ENCODE measurements at regions not wholly inside any gene's neighbourhood (a gene's known extent, or its start where the extent isn't known, plus 50 kb on each side); places are given as distances from the start of the nearest gene placed in this dataset.
"Not testable (repeated sequence)": the region's sequence is repeated elsewhere in the genome, so short reads cannot be mapped to it uniquely, and the experiment has no call there.

DNA sequence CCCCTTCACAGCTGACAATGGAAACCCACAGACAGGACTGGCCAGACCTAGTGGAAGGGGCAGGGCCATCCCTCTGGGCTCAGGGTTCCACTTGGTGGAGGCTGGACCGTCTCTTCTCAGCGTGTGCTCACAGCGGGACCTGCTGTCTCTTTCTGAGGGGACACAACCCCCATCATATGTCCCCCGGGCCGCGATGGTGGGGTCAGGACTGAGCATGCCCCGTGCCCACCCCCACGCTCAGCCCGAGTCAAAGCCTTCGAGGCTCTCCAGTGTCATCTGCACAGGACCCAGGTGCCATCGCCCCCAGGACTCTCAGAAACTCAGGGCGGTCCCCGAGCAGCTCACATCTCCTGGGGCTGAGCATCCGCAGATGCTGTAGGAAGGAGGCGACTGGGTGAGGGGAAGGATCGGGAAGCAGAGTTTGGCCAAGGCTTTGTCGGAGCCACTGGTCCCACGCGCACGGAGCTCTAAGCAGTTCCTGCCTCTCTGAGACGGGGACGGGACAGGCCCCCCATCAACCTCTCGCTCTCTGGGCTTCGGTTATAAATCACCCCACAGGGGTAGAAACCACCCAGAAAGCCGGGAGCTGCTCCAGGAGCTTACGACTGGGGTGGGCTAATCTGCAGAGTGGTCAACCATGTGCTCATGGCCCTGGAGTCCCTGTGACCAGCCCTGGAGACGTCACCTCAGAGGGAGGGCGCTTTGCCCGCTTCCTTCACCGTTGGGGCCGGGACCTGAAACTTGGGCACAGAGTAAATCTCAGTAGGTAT, 183.4 kb upstream of the SULF2 start:
- DNase-seq (ENCODE audit: low read depth) = no peak
- H3K4me3 ChIP-seq (ENCODE audit: low read depth, low read length) = no peak overlapping the region
- TF ChIP-seq, protein P1, sequence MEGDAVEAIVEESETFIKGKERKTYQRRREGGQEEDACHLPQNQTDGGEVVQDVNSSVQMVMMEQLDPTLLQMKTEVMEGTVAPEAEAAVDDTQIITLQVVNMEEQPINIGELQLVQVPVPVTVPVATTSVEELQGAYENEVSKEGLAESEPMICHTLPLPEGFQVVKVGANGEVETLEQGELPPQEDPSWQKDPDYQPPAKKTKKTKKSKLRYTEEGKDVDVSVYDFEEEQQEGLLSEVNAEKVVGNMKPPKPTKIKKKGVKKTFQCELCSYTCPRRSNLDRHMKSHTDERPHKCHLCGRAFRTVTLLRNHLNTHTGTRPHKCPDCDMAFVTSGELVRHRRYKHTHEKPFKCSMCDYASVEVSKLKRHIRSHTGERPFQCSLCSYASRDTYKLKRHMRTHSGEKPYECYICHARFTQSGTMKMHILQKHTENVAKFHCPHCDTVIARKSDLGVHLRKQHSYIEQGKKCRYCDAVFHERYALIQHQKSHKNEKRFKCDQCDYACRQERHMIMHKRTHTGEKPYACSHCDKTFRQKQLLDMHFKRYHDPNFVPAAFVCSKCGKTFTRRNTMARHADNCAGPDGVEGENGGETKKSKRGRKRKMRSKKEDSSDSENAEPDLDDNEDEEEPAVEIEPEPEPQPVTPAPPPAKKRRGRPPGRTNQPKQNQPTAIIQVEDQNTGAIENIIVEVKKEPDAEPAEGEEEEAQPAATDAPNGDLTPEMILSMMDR (IDR thresholded peaks at IDR 0.05; ENCODE audit: insufficient read depth, low read length) = no peak

DNA sequence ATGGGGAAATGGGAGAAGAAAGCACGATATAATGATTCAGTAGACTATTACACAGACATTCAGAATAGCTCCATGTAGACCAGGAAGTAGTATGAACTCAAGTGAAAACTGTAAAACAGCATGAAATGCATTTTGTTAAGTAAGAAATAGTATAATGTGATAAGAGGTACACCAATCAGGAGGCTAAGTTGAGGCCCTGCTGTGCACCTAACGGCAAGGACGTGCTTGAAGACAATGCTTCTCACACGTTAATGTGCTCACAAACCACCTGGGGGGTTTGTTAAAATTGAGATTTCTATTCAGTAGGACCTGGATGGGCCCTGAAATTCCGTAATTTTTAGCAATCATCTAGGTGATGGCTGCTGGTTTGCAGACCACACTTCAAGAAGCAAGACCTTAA, 178.9 kb upstream of the SULF2 start:
- TF ChIP-seq, protein P1 (IDR thresholded peaks at IDR 0.05; ENCODE audit: insufficient read depth, low read length) = no peak
- no peak overlapping the region for H3K4me3 ChIP-seq (ENCODE audit: low read depth, low read length)
- DNase-seq (ENCODE audit: low read depth) = no peak

DNA sequence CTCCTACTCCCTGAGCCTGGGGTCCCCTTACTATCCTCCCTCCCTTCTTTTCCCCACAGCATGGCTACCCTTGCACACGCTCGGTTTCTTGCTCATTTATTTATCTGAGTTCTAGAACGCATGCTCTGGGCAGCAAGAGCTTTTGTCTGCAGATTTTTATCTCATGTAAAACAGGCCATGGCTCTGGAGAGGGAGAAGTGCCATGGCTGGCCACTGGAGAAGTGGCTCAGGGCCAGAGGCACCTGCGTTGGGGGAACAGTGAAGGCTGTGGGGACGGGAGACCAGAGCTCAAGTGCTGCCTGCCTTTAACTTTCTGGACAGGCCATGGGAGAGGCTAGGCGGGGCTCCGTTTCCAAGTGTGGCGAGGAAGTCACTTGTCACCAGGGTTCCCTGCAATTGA, 177.7 kb upstream of the SULF2 start:
- DNase-seq (ENCODE audit: low read depth) = no peak
- TF ChIP-seq, protein P1 (IDR thresholded peaks at IDR 0.05; ENCODE audit: insufficient read depth, low read length) = no peak
- H3K4me3 ChIP-seq (ENCODE audit: low read depth, low read length) = no peak overlapping the region

DNA sequence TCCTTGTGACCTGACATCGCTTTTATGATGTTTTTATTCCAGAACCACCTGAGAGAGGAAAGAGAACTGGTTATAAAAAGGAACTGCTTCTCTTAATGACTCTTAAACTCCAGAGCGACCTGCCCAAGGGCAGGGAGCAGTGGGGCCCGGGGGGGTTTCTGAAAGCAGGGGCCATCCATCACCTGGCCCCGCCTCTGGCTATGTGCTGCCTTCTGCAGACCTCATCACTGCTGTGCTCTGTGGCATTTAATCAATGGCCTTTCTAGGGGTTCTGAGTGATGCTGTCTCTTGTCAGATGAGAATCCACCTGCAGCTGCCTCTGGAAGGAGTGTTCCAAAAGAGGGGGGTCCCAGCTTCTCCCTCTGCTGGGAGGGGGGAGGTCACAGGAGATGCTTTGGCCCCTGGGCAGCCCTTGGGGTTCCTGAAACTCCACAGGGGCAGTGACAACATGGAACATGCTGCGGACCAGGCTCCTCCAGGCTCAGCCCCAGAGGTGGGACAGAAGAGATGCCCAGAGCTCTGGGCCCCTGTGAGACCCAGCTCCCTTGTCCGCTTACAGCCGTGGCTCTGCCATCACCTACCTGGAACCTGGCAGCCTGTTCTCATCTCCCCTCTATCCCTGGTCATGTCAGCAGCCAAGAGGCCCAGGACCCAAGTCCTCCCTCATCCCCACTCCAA, 177.1 kb upstream of the SULF2 start:
- TF ChIP-seq, protein P1 (IDR thresholded peaks at IDR 0.05; ENCODE audit: insufficient read depth, low read length) = no peak
- no peak overlapping the region for H3K4me3 ChIP-seq (ENCODE audit: low read depth, low read length)
- no peak for DNase-seq (ENCODE audit: low read depth)

DNA sequence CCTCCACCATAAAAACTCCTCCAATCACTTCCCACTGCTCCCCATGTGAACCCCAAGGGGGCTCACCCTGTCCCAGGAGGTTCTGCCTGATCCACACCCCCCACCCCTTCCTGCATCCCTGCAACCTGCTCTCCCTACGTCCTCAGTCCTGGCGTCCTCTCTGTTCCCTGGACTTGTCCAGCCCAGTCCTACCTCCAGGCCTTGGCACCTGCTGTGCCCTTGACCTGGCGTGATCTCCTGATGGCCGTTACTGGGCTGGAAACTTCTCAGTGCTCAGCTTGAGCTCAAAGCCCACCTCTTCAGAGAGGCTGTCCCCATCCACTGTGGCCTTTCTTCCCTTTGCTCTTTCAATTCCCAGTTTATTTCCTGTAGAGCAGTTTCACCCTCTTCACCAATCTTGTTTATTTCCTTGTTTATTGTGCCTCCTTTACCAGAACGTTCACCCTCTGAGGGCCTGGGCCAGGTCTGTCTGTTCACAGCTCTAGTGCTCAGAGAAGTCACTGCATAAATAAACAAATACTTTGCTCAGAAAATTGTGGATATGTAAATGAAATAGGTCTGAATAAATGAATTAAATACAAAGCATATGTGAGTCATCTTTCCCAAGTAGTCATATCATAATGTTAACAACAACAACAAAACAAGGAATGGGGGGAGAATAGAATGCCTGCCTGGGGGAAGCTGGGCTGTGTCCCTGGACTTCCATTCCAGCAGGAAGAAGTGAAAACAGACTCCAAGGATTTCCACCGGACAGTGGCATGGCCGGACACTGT, 175.7 kb upstream of the SULF2 start:
- no peak overlapping the region for H3K4me3 ChIP-seq (ENCODE audit: low read depth, low read length)
- TF ChIP-seq, protein P1 (IDR thresholded peaks at IDR 0.05; ENCODE audit: insufficient read depth, low read length) = no peak
- DNase-seq (ENCODE audit: low read depth) = no peak

DNA sequence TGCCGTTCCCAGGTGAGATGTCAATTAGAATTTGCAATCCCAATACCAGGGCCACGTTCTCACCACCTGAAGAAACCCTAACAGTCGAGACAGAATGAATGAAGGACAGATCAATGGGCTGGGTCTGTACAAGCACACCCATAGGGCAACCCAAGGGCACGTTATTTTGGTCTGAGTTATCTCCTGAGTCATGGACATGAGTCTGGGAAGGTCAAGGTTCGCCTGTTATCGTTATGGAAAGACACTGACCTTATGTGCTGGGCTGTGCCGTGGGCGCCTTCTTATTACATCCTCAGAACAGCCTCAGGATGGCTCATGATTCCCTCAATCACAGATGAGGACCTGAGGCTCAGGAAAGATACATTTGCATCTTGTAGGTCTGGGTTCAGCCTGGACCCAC, 175.0 kb upstream of the SULF2 start:
- H3K4me3 ChIP-seq (ENCODE audit: low read depth, low read length) = no peak overlapping the region
- TF ChIP-seq, protein P1 (IDR thresholded peaks at IDR 0.05; ENCODE audit: insufficient read depth, low read length) = no peak
- no peak for DNase-seq (ENCODE audit: low read depth)

DNA sequence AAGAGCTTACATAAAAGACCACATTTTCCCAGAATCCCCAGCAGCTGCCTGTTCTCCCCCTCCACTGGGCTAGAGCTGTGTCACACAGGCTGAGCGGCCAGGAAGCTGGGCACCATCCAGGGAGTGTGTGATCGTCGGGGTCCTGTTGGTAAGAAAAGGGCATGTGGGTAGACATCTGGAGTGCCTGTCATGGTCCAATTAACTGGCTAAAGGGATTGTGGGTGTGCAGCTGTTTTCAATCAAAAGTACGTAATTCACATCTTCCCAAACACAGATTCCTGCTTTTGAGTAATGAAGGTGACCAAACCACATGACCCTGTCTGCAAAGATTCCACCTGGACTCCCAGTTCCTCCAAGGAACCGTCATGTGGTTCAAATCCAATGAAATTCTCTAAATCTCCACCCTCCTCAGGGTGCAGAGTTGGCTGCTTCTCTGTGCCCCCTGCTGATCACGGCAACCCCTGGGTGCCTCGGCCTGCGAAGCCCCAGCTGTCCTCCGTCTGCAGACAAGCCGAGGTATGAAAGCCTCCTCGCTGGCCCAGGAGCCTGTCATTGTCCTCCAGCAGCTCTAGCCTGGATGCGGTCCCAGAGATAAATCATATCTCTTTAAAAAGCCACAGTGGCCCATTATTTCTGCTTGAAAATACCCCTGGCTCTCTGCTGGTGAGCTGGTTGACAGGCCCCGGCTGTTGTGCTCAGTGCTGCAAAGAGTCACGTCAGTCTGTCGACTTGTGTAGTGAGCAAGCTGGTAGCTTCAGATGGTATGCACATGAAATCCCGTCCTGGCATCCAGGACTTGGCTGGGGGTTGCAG, 172.9 kb upstream of the SULF2 start:
- not testable (repeated sequence) for H3K4me3 ChIP-seq (ENCODE audit: low read depth, low read length)
- peak; percentile 36 for DNase-seq (ENCODE audit: low read depth)
